Stomach (tissue), 4 donors: ENCODE measurements at regions not wholly inside any gene's neighbourhood (a gene's known extent, or its start where the extent isn't known, plus 50 kb on each side); places are given as distances from the start of the nearest gene placed in this dataset.
"Not testable (repeated sequence)": the region's sequence is repeated elsewhere in the genome, so short reads cannot be mapped to it uniquely, and the experiment has no call there.

Experiments
- EP300 ChIP-seq: sonication (generic); formaldehyde crosslinking; IDR thresholded peaks from one replicate; pipeline ENCODE4 v1.6.1; 2017; ENCODE audit warnings: antibody characterized with exemption
- POLR2A ChIP-seq, 4 donors: fragments of 450-650 bp; IDR thresholded peaks; one replicate each; pipeline ENCODE4 v1.6.1; 2016; ENCODE audit warnings: antibody characterized with exemption in 4 of 4, control low read depth in 2 of 4, mild to moderate bottlenecking in 1 of 4, moderate library complexity in 1 of 4
- POLR2AphosphoS5 ChIP-seq, 3 donors: sonication (generic); formaldehyde crosslinking; IDR thresholded peaks; one replicate each; pipeline ENCODE4 v1.6.1; 2016; ENCODE audit warnings: antibody characterized with exemption in 3 of 3
- TF ChIP-seq, protein P1 (sequence below), 7 experiments: fragments of 450-650 bp in 4 of 7; fragments of 200-600 bp in 3 of 7; sonication (generic) in 3 of 7; IDR thresholded peaks; one replicate each; pipeline ENCODE4 v1.5.1; 2016 to 2019; ENCODE audit warnings: antibody characterized with exemption in 7 of 7, control low read depth in 2 of 7, mild to moderate bottlenecking in 1 of 7

- TF ChIP-seq, protein P1, sequence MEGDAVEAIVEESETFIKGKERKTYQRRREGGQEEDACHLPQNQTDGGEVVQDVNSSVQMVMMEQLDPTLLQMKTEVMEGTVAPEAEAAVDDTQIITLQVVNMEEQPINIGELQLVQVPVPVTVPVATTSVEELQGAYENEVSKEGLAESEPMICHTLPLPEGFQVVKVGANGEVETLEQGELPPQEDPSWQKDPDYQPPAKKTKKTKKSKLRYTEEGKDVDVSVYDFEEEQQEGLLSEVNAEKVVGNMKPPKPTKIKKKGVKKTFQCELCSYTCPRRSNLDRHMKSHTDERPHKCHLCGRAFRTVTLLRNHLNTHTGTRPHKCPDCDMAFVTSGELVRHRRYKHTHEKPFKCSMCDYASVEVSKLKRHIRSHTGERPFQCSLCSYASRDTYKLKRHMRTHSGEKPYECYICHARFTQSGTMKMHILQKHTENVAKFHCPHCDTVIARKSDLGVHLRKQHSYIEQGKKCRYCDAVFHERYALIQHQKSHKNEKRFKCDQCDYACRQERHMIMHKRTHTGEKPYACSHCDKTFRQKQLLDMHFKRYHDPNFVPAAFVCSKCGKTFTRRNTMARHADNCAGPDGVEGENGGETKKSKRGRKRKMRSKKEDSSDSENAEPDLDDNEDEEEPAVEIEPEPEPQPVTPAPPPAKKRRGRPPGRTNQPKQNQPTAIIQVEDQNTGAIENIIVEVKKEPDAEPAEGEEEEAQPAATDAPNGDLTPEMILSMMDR (IDR thresholded peaks at IDR 0.05) = not testable (repeated sequence)
- TF ChIP-seq POLR2AphosphoS5 (IDR thresholded peaks at IDR 0.05); POLR2A (IDR thresholded peaks at IDR 0.05); EP300: not testable (repeated sequence)
These were observed 171.0 kb upstream of the DCAF8L1 start for GRCh38 chrX:28152263-28152662.
